HCT116 (cell line): ENCODE measurements at regions not wholly inside any gene's neighbourhood (a gene's known extent, or its start where the extent isn't known, plus 50 kb on each side); places are given as distances from the start of the nearest gene placed in this dataset.

Experiments used
- ATAC-seq: fragments of 200-7000 bp; cut with Tn5 transposase; 2 replicates; pipeline ENCODE4 v1.9.1; 2020; ENCODE audit warnings: mild to moderate bottlenecking, moderate library complexity
- BruUV-seq: library from RNA; stranded (reverse); fragments of 400-500 nt; replicated peaks from 2 replicates; lab custom pipeline; 2021; lab: Mats Ljungman, UMichigan
- CTCF ChIA-PET: fragments of 300-600 bp; sonication (Branson Sonifier 250); formaldehyde crosslinking; loops from one replicate; lab custom pipeline; 2021; ENCODE audit warnings: antibody characterized with exemption; lab: Charles Lee
- POLR2A ChIA-PET: fragments of 300-600, 350-600 bp; sonication (Branson Sonifier 250); formaldehyde crosslinking; loops from one replicate; lab custom pipeline; 2021; ENCODE audit warnings: antibody characterized with exemption; lab: Charles Lee
- RAD21 ChIA-PET, 2 experiments: fragments of 300-600 bp; sonication (Branson Sonifier 250); formaldehyde crosslinking; loops; one replicate each; lab custom pipeline; 2023; ENCODE audit warnings: low total read pairs in 2 of 2; ENCODE audit not compliant: uncharacterized antibody in 2 of 2, unreplicated experiment in 2 of 2, low non-redundant PET in 1 of 2; lab: Charles Lee
- DNase-seq: peaks from one replicate; pipeline ENCODE4 v3.0.0-alpha.2; 2010; ENCODE audit warnings: low read depth, low spot score
- H2AFZ ChIP-seq: fragments of 200-600 bp; shearing (Covaris generic), sonication (generic); 2 replicates; pipeline ENCODE4 v1.6.1; 2017; ENCODE audit warnings: low read depth, mixed run types, mixed read lengths, antibody characterized with exemption, low read length; ENCODE audit not compliant: poor library complexity, severe bottlenecking
- H3K27ac ChIP-seq: 2 replicates; pipeline ENCODE4 v1.5.1; 2012; ENCODE audit warnings: low read depth, low read length
- H3K27me3 ChIP-seq: fragments of 200-600 bp; sonication (generic); 2 replicates; pipeline ENCODE4 v1.6.1; 2016; ENCODE audit warnings: mixed run types, low read length, mixed read lengths; ENCODE audit not compliant: insufficient read depth
- H3K36me3 ChIP-seq, 2 experiments: fragments of 200-500 bp in 1 of 2; fragments of 200-600 bp in 1 of 2; sonication (Bioruptor generic) in 1 of 2; sonication (generic) in 1 of 2; 2 replicates each; pipeline versions ENCODE4 v1.5.1 to v1.6.1; 2014 to 2016; ENCODE audit warnings: low read length in 2 of 2, inconsistent platforms in 1 of 2, mixed read lengths in 1 of 2, mixed run types in 1 of 2; ENCODE audit not compliant: insufficient read depth in 2 of 2, control insufficient read depth in 1 of 2
- H3K4me1 ChIP-seq, 2 experiments: fragments of 200-600 bp in 1 of 2; sonication (generic) in 1 of 2; 2 replicates each; pipeline versions ENCODE4 v1.5.1 to v1.6.1; 2012 to 2017; ENCODE audit warnings: low read length in 2 of 2, inconsistent platforms in 1 of 2, mild to moderate bottlenecking in 1 of 2, mixed read lengths in 1 of 2, mixed run types in 1 of 2, moderate library complexity in 1 of 2; ENCODE audit not compliant: insufficient read depth in 2 of 2, control insufficient read depth in 1 of 2
- H3K4me2 ChIP-seq: fragments of 200-600 bp; sonication (generic); 2 replicates; pipeline ENCODE4 v1.6.1; 2017; ENCODE audit warnings: mixed run types, low read length, mixed read lengths
- H3K4me3 ChIP-seq, 2 experiments: fragments of 200-600 bp in 1 of 2; sonication (generic) in 1 of 2; replicated peaks in 1 of 2; 2 replicates each; pipeline ENCODE4 v1.5.1; 2011 to 2016; ENCODE audit warnings: low read length in 2 of 2, control low read depth in 1 of 2, low read depth in 1 of 2, mild to moderate bottlenecking in 1 of 2, mixed read lengths in 1 of 2, mixed run types in 1 of 2
- H3K79me2 ChIP-seq: fragments of 200-600 bp; sonication (generic); 2 replicates; pipeline ENCODE4 v1.6.1; 2017; ENCODE audit warnings: mild to moderate bottlenecking, mixed run types, low read length, moderate library complexity, mixed read lengths; ENCODE audit not compliant: insufficient read depth
- H3K9ac ChIP-seq: fragments of 200-600 bp; sonication (generic); 2 replicates; pipeline ENCODE4 v1.6.1; 2016; ENCODE audit warnings: low read length, mixed read lengths
- H3K9me2 ChIP-seq: fragments of 200-600 bp; sonication (generic), shearing (Covaris generic); 2 replicates; pipeline ENCODE4 v1.6.1; 2017; ENCODE audit warnings: mixed run types, mild to moderate bottlenecking, moderate library complexity; ENCODE audit not compliant: insufficient read depth
- H3K9me3 ChIP-seq, 2 experiments: fragments of 200-500 bp in 1 of 2; fragments of 200-600 bp in 1 of 2; sonication (Bioruptor generic) in 1 of 2; sonication (generic) in 1 of 2; 2 replicates each; pipeline ENCODE4 v1.6.1; 2014 to 2017; ENCODE audit warnings: low read length in 2 of 2, mixed read lengths in 2 of 2, inconsistent platforms in 1 of 2, low read depth in 1 of 2, mild to moderate bottlenecking in 1 of 2, mixed run types in 1 of 2, moderate library complexity in 1 of 2; ENCODE audit not compliant: control insufficient read depth in 1 of 2, insufficient read depth in 1 of 2
- H4K20me1 ChIP-seq: fragments of 200-600 bp; sonication (generic), shearing (Covaris generic); 2 replicates; pipeline ENCODE4 v1.6.1; 2017; ENCODE audit warnings: mixed run types, mild to moderate bottlenecking, moderate library complexity; ENCODE audit not compliant: insufficient read depth
- CEBPB ChIP-seq: IDR thresholded peaks from 2 replicates; pipeline ENCODE4 v1.6.1; 2012; ENCODE audit warnings: low read depth
- EGR1 ChIP-seq: IDR thresholded peaks from 2 replicates; pipeline ENCODE4 v1.6.1; 2012; ENCODE audit warnings: low read depth
- ELF1 ChIP-seq: IDR thresholded peaks from 2 replicates; pipeline ENCODE4 v1.6.1; 2012; ENCODE audit warnings: low read depth, borderline replicate concordance
- EZH2 ChIP-seq: fragments of 200-600 bp; sonication (generic); IDR thresholded peaks from 2 replicates; pipeline ENCODE4 v1.6.1; 2017; ENCODE audit warnings: antibody characterized with exemption, mixed run types
- EZH2phosphoT487 ChIP-seq: fragments of 200-600 bp; IDR thresholded peaks from 2 replicates; pipeline ENCODE4 v1.6.1; 2018; ENCODE audit warnings: antibody characterized with exemption, borderline replicate concordance
- POLR2A ChIP-seq: IDR thresholded peaks from 2 replicates; pipeline ENCODE4 v1.7.0; 2011; ENCODE audit warnings: borderline replicate concordance; ENCODE audit not compliant: insufficient read depth, insufficient read length; ENCODE audit errors: extremely low read depth
- POLR2AphosphoS5 ChIP-seq: IDR thresholded peaks from 2 replicates; pipeline ENCODE4 v1.6.1; 2011; ENCODE audit warnings: mild to moderate bottlenecking, low read depth, low read length, moderate library complexity
- RAD21 ChIP-seq: IDR thresholded peaks from 2 replicates; pipeline ENCODE4 v1.6.1; 2012; ENCODE audit warnings: low read depth, mild to moderate bottlenecking
- SIN3A ChIP-seq: IDR thresholded peaks from 2 replicates; pipeline ENCODE4 v1.6.1; 2012; ENCODE audit warnings: low read depth
- SP1 ChIP-seq: IDR thresholded peaks from 2 replicates; pipeline ENCODE4 v1.6.1; 2012; ENCODE audit warnings: low read depth
- SRF ChIP-seq: IDR thresholded peaks from 2 replicates; pipeline ENCODE4 v1.6.1; 2012; ENCODE audit warnings: low read depth
- TCF7L2 ChIP-seq: IDR thresholded peaks from 2 replicates; pipeline ENCODE4 v1.7.0; 2011; ENCODE audit warnings: borderline replicate concordance, inconsistent platforms; ENCODE audit not compliant: insufficient read depth, insufficient read length; ENCODE audit errors: extremely low read depth
- ZNF274 ChIP-seq: fragments of 200-500 bp; sonication (Bioruptor generic); IDR thresholded peaks from 2 replicates; pipeline ENCODE4 v1.6.1; 2014; ENCODE audit warnings: mild to moderate bottlenecking, low read depth, low read length, inconsistent platforms
- intact Hi-C: fragments of 100-400 bp; cut with micrococcal nuclease; formaldehyde crosslinking; loops from 2 replicates; pipeline ENCODE4 v1.10.0; 2022
- TF ChIP-seq, protein P1 (sequence below): IDR thresholded peaks from 2 replicates; pipeline ENCODE4 v1.6.1; 2011; ENCODE audit warnings: mild to moderate bottlenecking, low read length, moderate library complexity; ENCODE audit not compliant: insufficient replicate concordance; ENCODE audit errors: extremely low read depth
- TF ChIP-seq, protein P2 (sequence below): IDR thresholded peaks from 2 replicates; pipeline ENCODE4 v1.6.1; 2012
- TF ChIP-seq, protein P3 (sequence below): IDR thresholded peaks from 2 replicates; pipeline ENCODE4 v1.6.1; 2012; ENCODE audit warnings: low read depth
- TF ChIP-seq, protein P4 (sequence below), 3 experiments: fragments of 200-600 bp in 1 of 3; sonication (generic) in 1 of 3; IDR thresholded peaks in 2 of 3; conservative IDR thresholded peaks in 1 of 3; 2 replicates each; pipeline ENCODE4 v1.5.1; 2012 to 2017; ENCODE audit warnings: low read depth in 2 of 3, low read length in 2 of 3, antibody characterized with exemption in 1 of 3, borderline replicate concordance in 1 of 3, control low read depth in 1 of 3, mild to moderate bottlenecking in 1 of 3, mixed read lengths in 1 of 3, mixed run types in 1 of 3, moderate library complexity in 1 of 3; ENCODE audit not compliant: insufficient read depth in 1 of 3

DNA sequence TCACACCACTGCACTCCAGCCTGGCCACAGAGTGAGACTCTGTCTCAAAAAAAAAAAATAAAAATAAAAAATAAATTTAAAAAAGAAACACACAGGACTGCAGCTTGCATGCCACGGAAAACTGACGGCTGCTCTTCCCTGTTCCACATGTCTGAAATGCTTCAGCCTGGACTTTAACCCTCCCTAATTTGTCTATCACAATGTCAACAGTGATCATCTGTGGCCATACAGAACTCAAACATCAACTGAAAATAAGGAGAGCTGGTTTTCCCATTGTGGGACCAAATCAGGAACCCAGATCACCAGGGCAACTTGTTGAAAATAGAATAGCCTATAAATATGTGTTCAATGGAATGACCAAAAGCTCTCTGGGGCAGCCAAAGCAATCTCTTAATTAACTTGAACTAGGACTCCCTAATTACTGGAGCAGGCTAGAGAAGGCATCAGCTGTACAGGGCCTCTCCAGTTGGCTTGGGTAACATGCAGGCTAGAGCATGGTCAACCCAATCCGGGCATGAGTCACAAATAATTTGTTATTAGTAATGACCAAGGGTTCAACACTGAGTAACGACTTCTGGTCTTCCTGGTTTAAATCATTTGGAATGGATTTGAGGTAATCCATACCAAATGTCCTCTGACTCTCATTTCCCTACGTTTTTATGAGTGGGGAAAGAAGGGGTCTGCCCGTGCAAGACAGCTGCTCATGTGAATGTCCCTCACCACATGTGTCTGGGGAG, 62.7 kb upstream of the KAZN start (continued):
- TF ChIP-seq, protein P1, sequence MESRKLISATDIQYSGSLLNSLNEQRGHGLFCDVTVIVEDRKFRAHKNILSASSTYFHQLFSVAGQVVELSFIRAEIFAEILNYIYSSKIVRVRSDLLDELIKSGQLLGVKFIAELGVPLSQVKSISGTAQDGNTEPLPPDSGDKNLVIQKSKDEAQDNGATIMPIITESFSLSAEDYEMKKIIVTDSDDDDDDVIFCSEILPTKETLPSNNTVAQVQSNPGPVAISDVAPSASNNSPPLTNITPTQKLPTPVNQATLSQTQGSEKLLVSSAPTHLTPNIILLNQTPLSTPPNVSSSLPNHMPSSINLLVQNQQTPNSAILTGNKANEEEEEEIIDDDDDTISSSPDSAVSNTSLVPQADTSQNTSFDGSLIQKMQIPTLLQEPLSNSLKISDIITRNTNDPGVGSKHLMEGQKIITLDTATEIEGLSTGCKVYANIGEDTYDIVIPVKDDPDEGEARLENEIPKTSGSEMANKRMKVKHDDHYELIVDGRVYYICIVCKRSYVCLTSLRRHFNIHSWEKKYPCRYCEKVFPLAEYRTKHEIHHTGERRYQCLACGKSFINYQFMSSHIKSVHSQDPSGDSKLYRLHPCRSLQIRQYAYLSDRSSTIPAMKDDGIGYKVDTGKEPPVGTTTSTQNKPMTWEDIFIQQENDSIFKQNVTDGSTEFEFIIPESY, result no peak
- no peak for TF ChIP-seq EZH2phosphoT487
- no peak for TF ChIP-seq POLR2AphosphoS5
- TF ChIP-seq TCF7L2, result no peak
- no peak for TF ChIP-seq EGR1

DNA sequence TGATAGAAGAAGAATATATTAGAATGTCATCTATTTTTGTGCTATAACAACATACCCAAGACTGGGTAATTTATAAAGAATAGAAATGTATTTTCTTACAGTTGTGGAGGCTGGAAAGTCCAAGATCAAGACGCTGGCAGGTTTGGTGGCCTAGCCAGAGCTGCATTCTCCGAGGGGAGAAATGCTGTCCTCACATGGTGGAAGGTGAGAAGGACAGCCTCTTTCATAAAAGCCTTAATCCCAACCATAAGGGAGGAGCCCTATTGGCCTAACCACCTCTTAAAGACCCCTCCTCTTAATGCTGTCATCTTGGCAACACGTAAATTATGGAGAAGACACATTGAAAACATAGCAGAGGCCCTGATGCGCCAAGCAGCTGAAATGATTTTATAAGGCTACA, 60.1 kb upstream of the KAZN start:
- Histone ChIP-seq H3K36me3 (no peaks in the 10 kb centered on the region), H3K9me3 (no peaks in the 10 kb centered on the region), H2AFZ (no peak overlapping the region), H3K27ac (no peak overlapping the region), H3K9ac (no peak overlapping the region), H3K9me2 (no peaks in the 10 kb centered on the region), H3K79me2 (no peaks in the 10 kb centered on the region), H3K4me1 (no peaks in the 10 kb centered on the region), H3K4me2 (no peak overlapping the region), H4K20me1 (no peaks in the 10 kb centered on the region), H3K4me3 (no peak overlapping the region), H3K27me3 (peaks cover 48% of the 10 kb centered on the region)
- ChIA-PET CTCF (no interaction called here), RAD21 (no interaction called here), POLR2A (no interaction called here)
- peak; percentile 69 for ATAC-seq
- DNase-seq, result no peak
- intact Hi-C loops, result no loop called here
- BruUV-seq, result no TSS peak
- TF ChIP-seq EGR1 (no peak), RAD21 (peak; percentile 47), ZNF274 (no peak), EZH2 (no peak), SRF (no peak), POLR2AphosphoS5 (no peak), POLR2A (no peak), ELF1 (no peak), CEBPB (no peak), SP1 (no peak), SIN3A (no peak), TCF7L2 (no peak)
- TF ChIP-seq, protein P2, sequence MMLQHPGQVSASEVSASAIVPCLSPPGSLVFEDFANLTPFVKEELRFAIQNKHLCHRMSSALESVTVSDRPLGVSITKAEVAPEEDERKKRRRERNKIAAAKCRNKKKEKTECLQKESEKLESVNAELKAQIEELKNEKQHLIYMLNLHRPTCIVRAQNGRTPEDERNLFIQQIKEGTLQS, result no peak
- TF ChIP-seq, protein P3, sequence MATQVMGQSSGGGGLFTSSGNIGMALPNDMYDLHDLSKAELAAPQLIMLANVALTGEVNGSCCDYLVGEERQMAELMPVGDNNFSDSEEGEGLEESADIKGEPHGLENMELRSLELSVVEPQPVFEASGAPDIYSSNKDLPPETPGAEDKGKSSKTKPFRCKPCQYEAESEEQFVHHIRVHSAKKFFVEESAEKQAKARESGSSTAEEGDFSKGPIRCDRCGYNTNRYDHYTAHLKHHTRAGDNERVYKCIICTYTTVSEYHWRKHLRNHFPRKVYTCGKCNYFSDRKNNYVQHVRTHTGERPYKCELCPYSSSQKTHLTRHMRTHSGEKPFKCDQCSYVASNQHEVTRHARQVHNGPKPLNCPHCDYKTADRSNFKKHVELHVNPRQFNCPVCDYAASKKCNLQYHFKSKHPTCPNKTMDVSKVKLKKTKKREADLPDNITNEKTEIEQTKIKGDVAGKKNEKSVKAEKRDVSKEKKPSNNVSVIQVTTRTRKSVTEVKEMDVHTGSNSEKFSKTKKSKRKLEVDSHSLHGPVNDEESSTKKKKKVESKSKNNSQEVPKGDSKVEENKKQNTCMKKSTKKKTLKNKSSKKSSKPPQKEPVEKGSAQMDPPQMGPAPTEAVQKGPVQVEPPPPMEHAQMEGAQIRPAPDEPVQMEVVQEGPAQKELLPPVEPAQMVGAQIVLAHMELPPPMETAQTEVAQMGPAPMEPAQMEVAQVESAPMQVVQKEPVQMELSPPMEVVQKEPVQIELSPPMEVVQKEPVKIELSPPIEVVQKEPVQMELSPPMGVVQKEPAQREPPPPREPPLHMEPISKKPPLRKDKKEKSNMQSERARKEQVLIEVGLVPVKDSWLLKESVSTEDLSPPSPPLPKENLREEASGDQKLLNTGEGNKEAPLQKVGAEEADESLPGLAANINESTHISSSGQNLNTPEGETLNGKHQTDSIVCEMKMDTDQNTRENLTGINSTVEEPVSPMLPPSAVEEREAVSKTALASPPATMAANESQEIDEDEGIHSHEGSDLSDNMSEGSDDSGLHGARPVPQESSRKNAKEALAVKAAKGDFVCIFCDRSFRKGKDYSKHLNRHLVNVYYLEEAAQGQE, result no peak
- TF ChIP-seq, protein P4, sequence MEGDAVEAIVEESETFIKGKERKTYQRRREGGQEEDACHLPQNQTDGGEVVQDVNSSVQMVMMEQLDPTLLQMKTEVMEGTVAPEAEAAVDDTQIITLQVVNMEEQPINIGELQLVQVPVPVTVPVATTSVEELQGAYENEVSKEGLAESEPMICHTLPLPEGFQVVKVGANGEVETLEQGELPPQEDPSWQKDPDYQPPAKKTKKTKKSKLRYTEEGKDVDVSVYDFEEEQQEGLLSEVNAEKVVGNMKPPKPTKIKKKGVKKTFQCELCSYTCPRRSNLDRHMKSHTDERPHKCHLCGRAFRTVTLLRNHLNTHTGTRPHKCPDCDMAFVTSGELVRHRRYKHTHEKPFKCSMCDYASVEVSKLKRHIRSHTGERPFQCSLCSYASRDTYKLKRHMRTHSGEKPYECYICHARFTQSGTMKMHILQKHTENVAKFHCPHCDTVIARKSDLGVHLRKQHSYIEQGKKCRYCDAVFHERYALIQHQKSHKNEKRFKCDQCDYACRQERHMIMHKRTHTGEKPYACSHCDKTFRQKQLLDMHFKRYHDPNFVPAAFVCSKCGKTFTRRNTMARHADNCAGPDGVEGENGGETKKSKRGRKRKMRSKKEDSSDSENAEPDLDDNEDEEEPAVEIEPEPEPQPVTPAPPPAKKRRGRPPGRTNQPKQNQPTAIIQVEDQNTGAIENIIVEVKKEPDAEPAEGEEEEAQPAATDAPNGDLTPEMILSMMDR (IDR thresholded peaks at IDR 0.05 in 2 of 3, conservative IDR thresholded peaks at IDR 0.05 in 1 of 3; ENCODE audit: borderline replicate concordance in 1 of 3, insufficient read depth in 1 of 3, low read depth in 2 of 3, low read length in 2 of 3), result peak; percentile 18 to 42 (median 19); a peak in 3 of 6 replicates
